ENCODE measurements at regions not wholly inside any gene's neighbourhood (a gene's known extent, or its start where the extent isn't known, plus 50 kb on each side); places are given as distances from the start of the nearest gene placed in this dataset.

GRCh38 chr11:127304634-127305033, 304.1 kb upstream of the KIRREL3 start:
- DNase-seq (ENCODE audit: low spot score), result no peak

GRCh38 chr11:127288926-127289325, 288.4 kb upstream of the KIRREL3 start:
- no peak for DNase-seq (ENCODE audit: low spot score)

- no peak for DNase-seq (ENCODE audit: low spot score)
These were observed 281.0 kb upstream of the KIRREL3 start for GRCh38 chr11:127281534-127281933.

- DNase-seq (ENCODE audit: low spot score), result no peak
These were observed 275.2 kb upstream of the KIRREL3 start for GRCh38 chr11:127275774-127276173.

- no peak for DNase-seq (ENCODE audit: low spot score)
These were observed 273.7 kb upstream of the KIRREL3 start for GRCh38 chr11:127274328-127274676.

GRCh38 chr11:127273593-127274327, 273.2 kb upstream of the KIRREL3 start:
- no peak for DNase-seq (ENCODE audit: low spot score)

GRCh38 chr11:127270851-127271250, 270.3 kb upstream of the KIRREL3 start:
- no peak for DNase-seq (ENCODE audit: low spot score)

GRCh38 chr11:127269911-127270310, 269.3 kb upstream of the KIRREL3 start:
- DNase-seq (ENCODE audit: low spot score), result no peak

- DNase-seq (ENCODE audit: low spot score), result no peak
These were observed 268.4 kb upstream of the KIRREL3 start for GRCh38 chr11:127268932-127269331.

GRCh38 chr11:127268521-127268920, 268.0 kb upstream of the KIRREL3 start:
- no peak for DNase-seq (ENCODE audit: low spot score)

- DNase-seq (ENCODE audit: low spot score), result no peak
These were observed 258.5 kb upstream of the KIRREL3 start for GRCh38 chr11:127259102-127259501.

- no peak for DNase-seq (ENCODE audit: low spot score)
These were observed 254.6 kb upstream of the KIRREL3 start for GRCh38 chr11:127255209-127255608.

GRCh38 chr11:127252321-127252720, 251.8 kb upstream of the KIRREL3 start:
- no peak for DNase-seq (ENCODE audit: low spot score)

GRCh38 chr11:127249576-127249975, 249.0 kb upstream of the KIRREL3 start:
- DNase-seq (ENCODE audit: low spot score), result no peak

GRCh38 chr11:127248476-127248875, 247.9 kb upstream of the KIRREL3 start:
- DNase-seq (ENCODE audit: low spot score), result no peak

GRCh38 chr11:127247261-127247851, 246.8 kb upstream of the KIRREL3 start:
- DNase-seq (ENCODE audit: low spot score), result no peak

GRCh38 chr11:127242676-127243075, 242.1 kb upstream of the KIRREL3 start:
- no peak for DNase-seq (ENCODE audit: low spot score)

GRCh38 chr11:127238321-127238720, 237.8 kb upstream of the KIRREL3 start:
- DNase-seq (ENCODE audit: low spot score), result no peak

- DNase-seq (ENCODE audit: low spot score), result no peak
These were observed 236.2 kb upstream of the KIRREL3 start for GRCh38 chr11:127236776-127237175.

GRCh38 chr11:127233998-127234397, 233.4 kb upstream of the KIRREL3 start:
- no peak for DNase-seq (ENCODE audit: low spot score)

- no peak for DNase-seq (ENCODE audit: low spot score)
These were observed 229.8 kb upstream of the KIRREL3 start for GRCh38 chr11:127230392-127230791.

- DNase-seq (ENCODE audit: low spot score), result no peak
These were observed 226.4 kb upstream of the KIRREL3 start for GRCh38 chr11:127226949-127227348.

- no peak for DNase-seq (ENCODE audit: low spot score)
These were observed 225.8 kb upstream of the KIRREL3 start for GRCh38 chr11:127226380-127226779.

- no peak for DNase-seq (ENCODE audit: low spot score)
These were observed 225.0 kb upstream of the KIRREL3 start for GRCh38 chr11:127225619-127226018.
